Right lobe of liver (tissue), 6 donors: ENCODE measurements at regions not wholly inside any gene's neighbourhood (a gene's known extent, or its start where the extent isn't known, plus 50 kb on each side); places are given as distances from the start of the nearest gene placed in this dataset.

Source experiments
- ATAC-seq, 4 donors: fragments of 200-7000 bp; cut with Tn5 transposase; one replicate each; pipeline ENCODE4 v1.9.1; 2020; ENCODE audit warnings: mild to moderate bottlenecking in 4 of 4, moderate library complexity in 4 of 4
- DNase-seq, 3 donors: peaks; one replicate each; pipeline ENCODE4 v3.0.0-alpha.2; 2020
- H3K27ac ChIP-seq, 3 donors: fragments of 200-600 bp; one replicate each; pipeline ENCODE4 v1.8.0; 2022
- H3K27me3 ChIP-seq, 2 donors: fragments of 200-600 bp; one replicate each; pipeline ENCODE4 v1.8.0; 2022
- H3K36me3 ChIP-seq, 4 donors: fragments of 200-600 bp; sonication (generic) in 1 of 4; one replicate each; pipeline versions ENCODE4 v1.5.1 to v1.8.0; 2017 to 2022; ENCODE audit warnings: control low read depth in 1 of 4
- H3K4me1 ChIP-seq, 4 donors: fragments of 200-600 bp; sonication (generic) in 1 of 4; one replicate each; pipeline versions ENCODE4 v1.5.1 to v1.8.0; 2017 to 2022; ENCODE audit warnings: control low read depth in 1 of 4
- H3K4me3 ChIP-seq, 3 donors: fragments of 200-600 bp; one replicate each; pipeline ENCODE4 v1.8.0; 2022
- H3K9me3 ChIP-seq, 4 donors: fragments of 200-600 bp; sonication (generic) in 1 of 4; one replicate each; pipeline versions ENCODE4 v1.5.1 to v1.8.0; 2017 to 2022; ENCODE audit warnings: control low read depth in 1 of 4
- POLR2A ChIP-seq: fragments of 450-650 bp; IDR thresholded peaks from one replicate; pipeline ENCODE4 v1.6.1; 2017; ENCODE audit warnings: antibody characterized with exemption, mild to moderate bottlenecking
- WGBS: methylation state at CpG from one replicate; pipeline ENCODE4 v1.1.6; 2018; ENCODE audit warnings: low coverage, low lambda C conversion rate; ENCODE audit not compliant: insufficient coverage; ENCODE audit errors: missing lambda C conversion rate; 5-methylcytosine and 5-hydroxymethylcytosine counted together
- intact Hi-C, 2 donors: fragments of 100-400 bp; cut with DNase I; formaldehyde crosslinking; loops; one replicate each; pipeline versions ENCODE4 v1.11.2 to v1.14.1; 2022
- TF ChIP-seq, protein P1 (sequence below), 4 donors: fragments of 200-600 bp in 3 of 4; fragments of 450-650 bp in 1 of 4; IDR thresholded peaks; one replicate each; pipeline versions ENCODE4 v1.5.1 to v1.8.0; 2016 to 2022; ENCODE audit warnings: antibody characterized with exemption in 4 of 4, mild to moderate bottlenecking in 2 of 4
- donor health status: DM: no; HTN: yes; CAD: no.
- donor health status: DM: no; HTN: no; CAD: no.
- donor health status: DM: no; HTN: no; CAD: no.
- donor health status: DM: no; HTN: yes; CAD: no.
- donor health status: DM: no; HTN: yes; CAD: no.

DNA sequence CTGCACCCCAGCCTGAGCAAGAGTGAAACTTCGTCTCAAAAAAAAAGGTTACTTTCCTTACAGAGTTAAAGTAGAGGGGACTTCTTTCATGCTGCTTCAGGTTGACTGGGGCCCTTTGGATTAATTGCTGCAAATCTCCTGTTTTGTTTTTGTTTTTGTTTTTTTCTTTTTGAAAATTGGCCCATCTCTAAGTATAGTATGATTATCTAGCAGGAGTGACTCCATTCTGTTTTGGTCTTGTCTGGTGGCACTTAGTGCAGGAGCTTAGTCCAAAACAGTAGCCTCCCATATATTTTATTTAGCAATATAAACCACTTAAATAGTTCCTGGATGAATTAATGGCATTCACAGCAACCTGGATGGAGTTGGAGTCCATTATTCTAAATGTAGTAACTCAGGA lies 113.0 kb downstream of the RPL22L1 start:
- Histone ChIP-seq H3K4me1 (peaks cover 0 to 18% (median 3%) of the 10 kb centered on the region in 4 donors), H3K27me3 (no peaks in the 10 kb centered on the region), H3K27ac (no peak overlapping the region), H3K9me3 (no peaks in the 10 kb centered on the region), H3K4me3 (no peak overlapping the region), H3K36me3 (no peaks in the 10 kb centered on the region)
- no peak for TF ChIP-seq POLR2A
- TF ChIP-seq, protein P1, sequence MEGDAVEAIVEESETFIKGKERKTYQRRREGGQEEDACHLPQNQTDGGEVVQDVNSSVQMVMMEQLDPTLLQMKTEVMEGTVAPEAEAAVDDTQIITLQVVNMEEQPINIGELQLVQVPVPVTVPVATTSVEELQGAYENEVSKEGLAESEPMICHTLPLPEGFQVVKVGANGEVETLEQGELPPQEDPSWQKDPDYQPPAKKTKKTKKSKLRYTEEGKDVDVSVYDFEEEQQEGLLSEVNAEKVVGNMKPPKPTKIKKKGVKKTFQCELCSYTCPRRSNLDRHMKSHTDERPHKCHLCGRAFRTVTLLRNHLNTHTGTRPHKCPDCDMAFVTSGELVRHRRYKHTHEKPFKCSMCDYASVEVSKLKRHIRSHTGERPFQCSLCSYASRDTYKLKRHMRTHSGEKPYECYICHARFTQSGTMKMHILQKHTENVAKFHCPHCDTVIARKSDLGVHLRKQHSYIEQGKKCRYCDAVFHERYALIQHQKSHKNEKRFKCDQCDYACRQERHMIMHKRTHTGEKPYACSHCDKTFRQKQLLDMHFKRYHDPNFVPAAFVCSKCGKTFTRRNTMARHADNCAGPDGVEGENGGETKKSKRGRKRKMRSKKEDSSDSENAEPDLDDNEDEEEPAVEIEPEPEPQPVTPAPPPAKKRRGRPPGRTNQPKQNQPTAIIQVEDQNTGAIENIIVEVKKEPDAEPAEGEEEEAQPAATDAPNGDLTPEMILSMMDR (IDR thresholded peaks at IDR 0.05): no peak
- WGBS: 80% methylated on average over 1 of the region's 1 CpG
- DNase-seq: no peak
- intact Hi-C loops: no loop called here
- ATAC-seq: no peak

DNA sequence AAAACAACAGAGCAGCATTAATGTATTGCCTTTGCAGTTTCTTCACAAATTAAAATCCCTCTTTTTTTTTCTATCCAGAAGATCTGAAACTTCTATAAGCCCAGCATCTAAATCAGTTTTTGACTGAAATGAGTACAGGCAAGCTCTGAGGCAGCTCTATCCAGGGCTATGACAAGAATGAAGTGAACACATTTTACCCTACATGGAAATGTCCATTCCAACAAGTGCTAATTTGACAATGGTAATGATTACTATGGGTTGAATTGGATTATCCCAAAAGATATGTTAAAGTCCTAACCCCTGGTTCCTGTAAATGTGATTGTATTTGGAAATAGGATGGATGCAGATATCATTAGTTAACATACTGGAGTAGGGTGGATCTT lies 115.7 kb downstream of the RPL22L1 start:
- no peak for DNase-seq

GRCh38 chr3:170753421-170754310 lies 116.3 kb downstream of the RPL22L1 start:
- DNase-seq: no peak
- ATAC-seq: no peak
- H3K27ac ChIP-seq: no peak overlapping the region
- no peaks in the 10 kb centered on the region for H3K27me3 ChIP-seq
- no peaks in the 10 kb centered on the region for H3K36me3 ChIP-seq
- 87% methylated on average over 2 of the region's 2 CpGs for WGBS
- no peak for TF ChIP-seq POLR2A
- TF ChIP-seq, protein P1 (IDR thresholded peaks at IDR 0.05): no peak
- intact Hi-C loops: no loop called here
- no peak overlapping the region for H3K4me3 ChIP-seq
- no peaks in the 10 kb centered on the region for H3K9me3 ChIP-seq
- peaks cover 0 to 5% (median 0%) of the 10 kb centered on the region in 4 donors for H3K4me1 ChIP-seq

More for the DNA sequence above, 115.7 kb downstream of the RPL22L1 start:
- Histone ChIP-seq H3K27me3 (no peaks in the 10 kb centered on the region), H3K27ac (no peak overlapping the region), H3K36me3 (no peaks in the 10 kb centered on the region), H3K4me1 (peaks cover 0 to 5% (median under 1%) of the 10 kb centered on the region in 4 donors), H3K9me3 (no peaks in the 10 kb centered on the region), H3K4me3 (no peak overlapping the region)
- TF ChIP-seq POLR2A: no peak
- TF ChIP-seq, protein P1 (IDR thresholded peaks at IDR 0.05): no peak
- intact Hi-C loops: no loop called here
- no peak for ATAC-seq

DNA sequence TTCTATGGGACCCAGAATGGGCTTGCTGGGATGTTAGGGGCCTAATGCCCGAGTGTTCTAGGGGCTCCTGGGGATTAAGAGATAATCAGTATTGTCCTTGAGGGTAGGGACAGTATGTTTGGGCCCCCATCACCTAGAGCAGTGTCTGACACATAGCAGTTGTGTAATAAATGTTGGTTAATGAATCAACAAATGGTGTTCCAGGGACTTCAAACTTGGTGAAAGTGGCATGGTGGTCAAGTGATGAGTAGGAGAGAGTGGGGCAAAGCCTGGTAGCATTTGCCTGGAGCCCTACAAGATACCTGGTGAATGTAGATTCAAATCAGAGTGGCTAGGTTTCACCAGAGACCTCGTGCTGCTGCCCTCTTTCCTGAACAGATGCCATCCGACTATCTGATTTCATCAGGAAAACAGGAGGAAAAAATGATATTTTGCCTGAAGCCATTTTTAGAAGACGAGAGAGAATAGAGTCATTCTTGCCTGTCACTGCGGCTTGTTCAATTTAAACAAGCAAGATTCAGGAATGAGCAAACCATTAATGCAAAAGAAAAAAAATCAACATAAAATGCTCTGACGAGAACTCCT lies 117.3 kb downstream of the RPL22L1 start:
- Histone ChIP-seq H3K27ac (no peak overlapping the region), H3K4me1 (peaks cover 0 to 5% (median 0%) of the 10 kb centered on the region in 4 donors), H3K4me3 (no peak overlapping the region), H3K9me3 (no peaks in the 10 kb centered on the region), H3K27me3 (no peaks in the 10 kb centered on the region), H3K36me3 (no peaks in the 10 kb centered on the region)
- ATAC-seq (peak in 1 of 4 donors; percentile 58), DNase-seq (no peak)
- TF ChIP-seq POLR2A: no peak
- TF ChIP-seq, protein P1 (IDR thresholded peaks at IDR 0.05): no peak
- 88% methylated on average over 6 of the region's 6 CpGs for WGBS
- intact Hi-C loops: no loop called here
